MM.1S (cell line): ENCODE measurements at regions not wholly inside any gene's neighbourhood (a gene's known extent, or its start where the extent isn't known, plus 50 kb on each side); places are given as distances from the start of the nearest gene placed in this dataset.

Source experiments
- CTCF ChIP-seq: fragments of 300-600 bp; sonication (generic); IDR thresholded peaks from 2 replicates; pipeline ENCODE4 v1.5.1; 2016; ENCODE audit warnings: antibody characterized with exemption, low read length, mixed read lengths
- EZH2 ChIP-seq: fragments of 300-600 bp; sonication (generic); optimal IDR thresholded peaks from 2 replicates; pipeline ENCODE3; 2017; ENCODE audit warnings: low read depth, mild to moderate bottlenecking, antibody characterized with exemption, low read length, mixed read lengths
- EZH2phosphoT487 ChIP-seq: fragments of 300-600 bp; sonication (generic); IDR thresholded peaks from 2 replicates; pipeline ENCODE4 v1.6.1; 2018; ENCODE audit warnings: antibody characterized with exemption, low read length

DNA sequence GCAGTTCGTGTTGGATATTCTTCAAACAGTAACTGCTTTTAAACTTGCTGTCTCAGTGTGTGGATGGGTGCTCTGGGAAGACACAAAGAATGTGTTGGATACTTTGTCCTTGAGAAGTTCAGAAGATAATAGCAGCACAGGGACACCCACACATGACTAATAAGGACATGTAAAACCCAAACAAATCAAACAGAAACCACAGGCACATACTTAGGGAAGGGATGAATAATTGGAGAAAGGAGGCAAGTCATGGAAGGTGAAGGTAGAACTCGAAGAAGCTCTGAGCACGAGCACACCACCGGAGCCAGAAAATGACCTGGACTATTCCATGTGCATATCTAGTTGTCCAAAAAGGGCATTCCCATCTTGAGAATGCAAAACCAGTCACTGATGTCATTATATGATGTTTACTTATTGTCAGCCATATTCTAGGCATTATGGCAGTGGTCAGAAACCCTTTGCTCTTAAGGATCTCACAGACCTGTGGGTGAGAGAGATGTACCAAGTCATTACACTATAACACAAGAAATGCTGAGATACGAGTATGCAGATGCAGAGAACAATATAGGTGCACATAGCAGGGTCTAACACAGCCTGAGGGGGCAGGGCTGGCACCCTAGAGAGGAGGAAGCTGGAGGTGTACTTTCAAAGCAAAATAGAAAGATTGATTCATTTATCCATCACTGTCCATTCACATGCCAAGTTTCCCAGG lies 152.9 kb downstream of the PIK3R1 start:
- no peak for TF ChIP-seq EZH2
- TF ChIP-seq CTCF: no peak
- TF ChIP-seq EZH2phosphoT487: no peak
